ENCODE measurements at regions not wholly inside any gene's neighbourhood (a gene's known extent, or its start where the extent isn't known, plus 50 kb on each side); places are given as distances from the start of the nearest gene placed in this dataset.
"Not testable (repeated sequence)": the region's sequence is repeated elsewhere in the genome, so short reads cannot be mapped to it uniquely, and the experiment has no call there.

DNA sequence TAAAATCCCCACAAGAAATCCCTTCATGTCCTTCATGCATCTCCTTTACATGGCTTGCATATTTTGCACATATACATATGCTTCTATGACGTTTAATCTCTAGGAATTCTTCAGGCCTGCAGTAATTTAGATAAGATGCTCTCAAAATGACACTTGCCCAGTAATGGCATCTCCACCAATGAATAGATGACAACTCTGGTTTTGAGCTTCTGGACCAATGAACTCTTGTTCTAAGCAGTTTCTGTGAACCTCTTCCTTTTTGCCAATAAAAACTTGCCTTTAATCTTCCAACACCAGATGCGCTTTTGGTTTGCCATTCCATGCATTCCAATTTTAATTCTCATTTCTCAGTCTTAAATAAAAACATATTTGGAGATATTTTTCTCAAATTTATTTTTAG lies 189.8 kb upstream of the OLFM3 start:
- no peaks in the 10 kb centered on the region for H3K36me3 Mint-ChIP-seq
- ATAC-seq, result no peak
- H3K9me3 Mint-ChIP-seq, result peaks cover 11% of the 10 kb centered on the region
- no peak overlapping the region for H3K4me3 Mint-ChIP-seq
- no peaks in the 10 kb centered on the region for H3K4me1 Mint-ChIP-seq
- no peak overlapping the region for H3K27ac Mint-ChIP-seq
- no peak for DNase-seq (ENCODE audit: low spot score in 2 of 2)

DNA sequence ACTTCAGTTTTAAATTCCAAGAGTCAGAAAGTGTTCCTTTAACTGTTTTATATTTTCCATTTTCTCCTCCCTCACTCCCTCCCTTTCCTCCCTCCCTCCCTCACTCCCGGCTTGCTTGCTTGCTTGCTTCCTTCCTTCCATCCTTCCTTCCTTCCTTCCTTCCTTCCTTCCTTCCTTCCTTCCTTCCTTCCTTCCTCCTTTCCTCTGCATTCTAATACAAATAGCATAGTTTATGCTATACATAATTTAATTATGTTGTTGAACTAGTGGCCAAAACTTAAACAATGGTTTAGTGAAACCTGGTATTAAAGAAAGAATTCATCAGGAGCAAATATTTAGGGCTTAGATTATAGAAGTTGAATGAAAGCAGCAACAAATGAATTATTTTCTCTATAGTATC lies 188.5 kb upstream of the OLFM3 start:
- ATAC-seq (no peak), DNase-seq (ENCODE audit: low spot score in 2 of 2) (no peak)
- Mint-ChIP-seq H3K36me3 (no peaks in the 10 kb centered on the region), H3K4me3 (no peak overlapping the region), H3K4me1 (no peaks in the 10 kb centered on the region), H3K9me3 (peaks cover 11% of the 10 kb centered on the region), H3K27ac (no peak overlapping the region)

DNA sequence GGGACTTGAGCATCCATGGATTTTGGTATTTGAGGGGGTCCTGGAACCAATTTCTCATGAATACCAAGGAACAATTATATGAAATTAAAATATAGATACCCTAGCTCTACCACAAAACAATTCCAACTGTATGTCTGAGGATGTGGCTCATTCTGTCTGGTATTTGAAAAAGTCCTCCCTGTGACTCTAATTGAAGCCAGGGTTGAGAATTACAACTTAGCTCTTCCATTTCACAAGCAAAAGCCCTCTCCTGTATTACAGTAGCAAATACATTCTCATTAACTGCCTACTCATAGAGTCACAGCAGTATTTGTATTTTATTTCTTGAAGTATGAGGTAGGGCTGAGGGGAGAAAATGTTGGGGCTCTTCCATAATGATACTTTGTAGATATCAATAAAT lies 187.8 kb upstream of the OLFM3 start:
- no peak overlapping the region for H3K4me3 Mint-ChIP-seq
- no peak for ATAC-seq
- no peaks in the 10 kb centered on the region for H3K36me3 Mint-ChIP-seq
- peaks cover 11% of the 10 kb centered on the region for H3K9me3 Mint-ChIP-seq
- H3K27ac Mint-ChIP-seq, result no peak overlapping the region
- DNase-seq (ENCODE audit: low spot score in 2 of 2), result no peak
- H3K4me1 Mint-ChIP-seq, result no peaks in the 10 kb centered on the region

DNA sequence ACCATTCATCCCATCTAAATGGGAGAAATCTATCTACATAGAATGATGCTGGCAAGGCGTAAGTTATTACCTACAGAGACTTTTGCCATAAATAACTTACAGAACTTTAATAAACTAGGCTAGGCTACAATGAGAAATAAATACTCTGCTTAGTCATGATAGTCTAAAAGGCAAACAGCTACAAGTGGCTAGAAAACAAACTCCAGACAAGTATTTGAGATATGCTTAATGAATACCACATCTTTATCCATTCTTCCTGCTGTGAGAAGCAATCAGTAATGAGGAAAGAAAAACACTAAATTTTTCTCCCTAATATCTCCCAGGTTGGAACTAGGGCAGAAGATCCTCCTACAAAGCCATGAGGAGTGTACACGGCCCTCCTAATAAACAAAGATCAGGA lies 187.0 kb upstream of the OLFM3 start:
- Mint-ChIP-seq H3K27ac (no peak overlapping the region), H3K4me1 (no peaks in the 10 kb centered on the region), H3K4me3 (no peak overlapping the region), H3K36me3 (no peaks in the 10 kb centered on the region), H3K9me3 (peaks cover 11% of the 10 kb centered on the region)
- DNase-seq (ENCODE audit: low spot score in 2 of 2), result no peak
- no peak for ATAC-seq

DNA sequence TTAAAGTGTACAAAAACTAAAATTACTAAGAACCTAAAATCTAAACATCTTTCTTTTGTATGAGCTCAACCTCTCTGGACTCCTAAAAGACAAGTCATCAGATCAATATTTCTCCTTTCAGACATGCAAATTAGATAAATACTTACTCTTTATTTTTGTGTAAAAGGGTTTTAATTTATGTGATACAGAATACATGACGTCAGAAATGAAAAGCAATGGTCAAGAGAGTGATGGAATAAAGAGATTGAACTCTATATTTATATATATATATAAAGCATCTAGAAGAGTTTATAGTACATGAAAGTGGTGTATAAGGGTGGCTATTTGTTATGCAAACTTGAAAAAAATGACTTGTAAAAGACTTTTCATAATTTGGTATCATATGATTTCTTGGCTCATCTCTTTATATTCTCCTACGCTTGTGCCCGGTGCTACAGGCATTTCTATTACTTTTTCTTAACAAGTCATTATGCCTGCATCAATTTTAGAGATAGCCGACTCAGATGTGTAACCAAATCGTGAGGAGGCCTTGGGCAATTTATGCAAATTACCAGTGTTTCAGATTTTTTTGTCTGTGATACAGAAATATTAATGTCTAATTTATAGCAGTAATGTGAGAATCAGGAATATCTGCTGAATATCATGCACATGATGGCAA lies 186.0 kb upstream of the OLFM3 start:
- H3K9me3 Mint-ChIP-seq, result peaks cover 10% of the 10 kb centered on the region
- DNase-seq (ENCODE audit: low spot score in 2 of 2) (no peak), ATAC-seq (no peak)
- H3K4me3 Mint-ChIP-seq, result no peak overlapping the region
- no peak overlapping the region for H3K27ac Mint-ChIP-seq
- H3K4me1 Mint-ChIP-seq, result no peaks in the 10 kb centered on the region
- H3K36me3 Mint-ChIP-seq, result no peaks in the 10 kb centered on the region

DNA sequence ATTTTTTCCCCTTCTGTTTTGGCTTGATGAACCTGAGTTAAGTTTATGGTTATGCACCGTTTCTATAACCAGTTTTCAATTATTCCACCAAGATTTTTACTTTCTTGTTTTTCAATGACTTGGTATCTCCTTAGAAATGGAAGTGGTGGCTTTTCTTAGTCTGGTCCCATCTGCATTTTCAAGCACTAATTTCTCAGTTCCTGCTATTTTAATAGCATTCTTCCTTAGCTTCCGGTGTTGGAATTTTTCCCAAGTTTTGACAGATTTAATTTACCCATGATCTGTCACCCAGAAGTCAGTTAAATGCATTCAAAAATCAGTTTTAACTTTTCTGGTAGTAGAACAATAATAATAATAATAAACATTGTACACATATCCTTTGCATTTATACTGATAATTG lies 184.6 kb upstream of the OLFM3 start:
- no peak overlapping the region for H3K4me3 Mint-ChIP-seq
- peaks cover 8% of the 10 kb centered on the region for H3K9me3 Mint-ChIP-seq
- no peaks in the 10 kb centered on the region for H3K4me1 Mint-ChIP-seq
- no peak for DNase-seq (ENCODE audit: low spot score in 2 of 2)
- ATAC-seq, result no peak
- H3K36me3 Mint-ChIP-seq, result no peaks in the 10 kb centered on the region
- H3K27ac Mint-ChIP-seq, result no peak overlapping the region

DNA sequence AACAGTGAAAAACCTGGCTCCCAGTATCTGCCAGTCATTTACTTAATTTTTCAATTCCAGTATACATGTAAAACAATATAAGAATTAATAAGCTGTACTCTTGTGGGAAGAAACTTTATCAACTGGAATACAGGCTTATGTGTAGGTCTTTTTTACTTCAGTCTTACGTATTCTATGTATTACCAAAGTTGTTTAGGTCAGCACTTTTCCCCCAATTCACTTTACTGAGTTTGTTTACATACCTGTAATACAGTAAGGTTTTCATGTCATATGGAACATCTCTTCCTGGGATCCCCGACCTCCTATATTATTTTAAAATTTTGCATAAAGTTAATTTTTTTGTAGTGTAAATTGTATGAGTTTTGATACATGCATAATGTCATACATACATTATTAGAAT lies 181.8 kb upstream of the OLFM3 start:
- H3K36me3 Mint-ChIP-seq, result no peaks in the 10 kb centered on the region
- no peaks in the 10 kb centered on the region for H3K4me1 Mint-ChIP-seq
- peaks cover 3% of the 10 kb centered on the region for H3K9me3 Mint-ChIP-seq
- DNase-seq (ENCODE audit: low spot score in 2 of 2) (no peak), ATAC-seq (no peak)
- H3K4me3 Mint-ChIP-seq, result no peak overlapping the region
- no peak overlapping the region for H3K27ac Mint-ChIP-seq

DNA sequence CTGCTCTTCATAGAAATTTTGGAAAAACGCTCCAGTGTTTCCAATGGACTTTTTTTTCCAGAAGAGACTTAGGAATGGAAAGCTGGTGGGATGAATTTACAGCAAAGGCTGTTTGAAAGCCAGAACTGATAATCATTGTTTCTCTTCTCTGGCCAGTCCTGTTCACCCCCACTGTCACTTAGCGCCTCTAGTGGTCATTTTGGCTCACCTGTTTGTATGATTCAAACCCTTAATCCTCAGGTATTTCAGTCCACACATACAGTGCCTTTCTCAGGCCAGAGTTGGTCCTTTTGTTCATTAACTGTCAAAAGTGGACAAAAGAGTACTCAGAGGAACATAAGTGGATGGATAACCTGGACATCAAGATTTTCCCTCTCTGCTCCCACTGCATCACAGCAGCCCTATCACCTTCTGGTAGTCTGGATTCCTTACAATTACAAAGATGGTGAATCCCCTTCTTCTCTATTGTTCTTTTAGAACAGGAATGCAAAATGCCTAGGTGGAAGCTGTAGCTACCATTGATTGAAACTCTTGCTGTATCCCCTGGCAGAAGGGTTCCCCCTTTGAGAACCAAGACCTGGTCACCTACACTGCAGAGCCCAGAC lies 177.6 kb upstream of the OLFM3 start:
- Mint-ChIP-seq H3K4me1 (no peaks in the 10 kb centered on the region), H3K36me3 (no peaks in the 10 kb centered on the region), H3K9me3 (peaks cover 3% of the 10 kb centered on the region), H3K27ac (no peak overlapping the region), H3K4me3 (no peak overlapping the region)
- no peak for DNase-seq (ENCODE audit: low spot score in 2 of 2)
- ATAC-seq, result no peak

DNA sequence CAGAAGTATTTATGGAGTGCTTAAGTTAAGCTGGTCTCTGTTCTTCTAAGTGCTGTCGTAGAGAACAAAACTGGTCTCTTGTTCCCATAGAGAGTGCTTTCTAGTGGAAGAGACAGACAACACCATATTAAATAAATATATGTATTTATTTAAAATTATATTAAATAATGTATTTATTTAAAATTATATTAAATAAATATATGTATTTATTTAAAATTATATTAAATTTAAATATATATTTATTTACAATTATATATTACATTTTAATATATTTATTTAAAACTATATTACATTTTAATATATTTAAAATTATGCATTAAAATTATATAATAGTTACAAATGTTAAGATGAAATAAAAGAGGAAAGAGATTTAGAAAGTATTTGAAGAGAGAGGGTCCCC lies 175.5 kb upstream of the OLFM3 start:
- ATAC-seq, result no peak
- no peaks in the 10 kb centered on the region for H3K4me1 Mint-ChIP-seq
- H3K36me3 Mint-ChIP-seq, result no peaks in the 10 kb centered on the region
- H3K4me3 Mint-ChIP-seq, result no peak overlapping the region
- DNase-seq (ENCODE audit: low spot score in 2 of 2), result no peak
- peaks cover 3% of the 10 kb centered on the region for H3K9me3 Mint-ChIP-seq
- no peak overlapping the region for H3K27ac Mint-ChIP-seq

DNA sequence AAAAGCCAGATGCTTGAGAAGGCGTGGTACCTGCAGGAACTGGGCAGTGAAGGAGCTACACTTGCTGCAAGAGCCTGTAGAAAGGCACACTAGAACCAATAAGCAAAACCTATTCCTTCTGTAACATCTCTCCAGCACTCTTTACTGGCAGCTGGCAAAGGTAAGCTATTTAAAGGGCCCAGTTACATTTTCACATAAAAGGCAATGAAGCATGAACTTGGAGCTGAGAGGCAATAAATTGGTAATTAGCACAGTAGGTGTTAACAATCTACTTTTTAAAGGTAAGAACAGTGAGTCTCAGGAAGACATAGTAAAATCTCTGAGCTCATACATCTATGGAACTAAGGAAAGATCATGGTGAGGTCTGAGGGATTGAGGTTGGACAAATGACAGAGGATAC lies 167.1 kb upstream of the OLFM3 start:
- no peaks in the 10 kb centered on the region for H3K36me3 Mint-ChIP-seq
- H3K9me3 Mint-ChIP-seq, result peaks cover 3% of the 10 kb centered on the region
- ATAC-seq (no peak), DNase-seq (ENCODE audit: low spot score in 2 of 2) (no peak)
- H3K4me1 Mint-ChIP-seq, result no peaks in the 10 kb centered on the region
- H3K4me3 Mint-ChIP-seq, result no peak overlapping the region
- H3K27ac Mint-ChIP-seq, result no peak overlapping the region

DNA sequence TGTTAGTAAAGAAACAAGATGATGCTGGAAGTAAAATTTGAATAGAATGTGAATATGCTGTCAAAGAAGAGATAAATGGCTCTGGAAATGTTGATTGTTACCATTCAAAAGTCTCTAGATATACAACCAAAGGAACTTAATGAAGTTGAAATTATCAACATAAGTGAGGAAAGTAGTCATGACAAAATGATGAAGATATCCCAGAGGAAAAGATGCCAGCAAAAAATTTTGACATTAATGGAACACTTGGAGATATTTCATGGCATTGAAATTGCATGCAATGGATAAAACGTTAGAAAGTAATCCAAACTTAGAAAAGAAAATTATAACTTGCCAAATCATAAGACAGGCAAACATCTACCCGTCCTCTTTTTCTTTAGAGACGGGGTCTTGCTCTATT lies 154.5 kb upstream of the OLFM3 start:
- Mint-ChIP-seq H3K4me1 (no peaks in the 10 kb centered on the region), H3K4me3 (no peak overlapping the region), H3K9me3 (no peaks in the 10 kb centered on the region), H3K36me3 (no peaks in the 10 kb centered on the region), H3K27ac (no peak overlapping the region)
- ATAC-seq, result no peak
- DNase-seq (ENCODE audit: low spot score in 2 of 2), result no peak

DNA sequence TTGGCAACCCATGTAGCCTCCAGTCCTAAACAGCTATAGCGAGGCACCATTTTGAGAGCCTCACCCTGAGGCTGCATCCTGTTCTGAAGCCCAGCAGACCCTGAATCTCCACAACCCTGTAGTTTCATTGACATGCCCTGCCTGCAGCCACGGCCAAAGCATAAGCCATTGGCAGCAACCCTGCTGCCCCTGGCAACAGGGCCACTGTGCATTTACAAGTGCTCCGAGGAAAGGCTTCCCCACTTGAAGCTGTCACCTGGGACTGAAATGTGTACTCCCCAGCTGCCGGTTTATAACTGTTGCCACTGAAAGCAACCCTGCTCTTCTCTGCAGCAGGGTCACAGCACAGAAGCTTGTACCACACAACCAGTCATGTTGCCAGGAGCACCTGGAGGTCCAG lies 124.2 kb upstream of the OLFM3 start:
- Mint-ChIP-seq H3K4me3 (no peak overlapping the region), H3K9me3 (peaks cover 6% of the 10 kb centered on the region), H3K27ac (no peak overlapping the region)

DNA sequence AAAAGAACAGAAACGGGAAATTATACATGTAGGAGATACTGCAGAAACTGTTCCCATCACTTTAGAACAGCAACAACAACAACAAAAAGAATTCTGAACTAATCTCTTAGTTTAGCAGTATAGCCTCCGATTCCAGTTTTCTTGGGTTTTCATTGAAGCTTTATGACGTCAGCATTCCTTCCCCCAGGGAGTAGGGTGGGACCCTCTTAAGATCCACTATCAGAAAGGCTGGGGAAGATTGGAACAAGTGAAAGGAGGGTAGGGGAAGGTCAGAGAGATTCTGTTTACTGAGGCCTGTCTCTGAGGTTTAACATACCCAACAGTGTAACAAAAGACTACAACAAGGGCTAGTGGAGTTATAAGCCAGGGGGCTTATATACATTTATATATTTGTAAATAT lies 121.4 kb upstream of the OLFM3 start:
- H3K27ac Mint-ChIP-seq, result no peak overlapping the region
- ATAC-seq (no peak), DNase-seq (ENCODE audit: low spot score in 2 of 2) (no peak)
- H3K36me3 Mint-ChIP-seq, result no peaks in the 10 kb centered on the region
- H3K4me3 Mint-ChIP-seq, result no peak overlapping the region
- peaks cover 6% of the 10 kb centered on the region for H3K9me3 Mint-ChIP-seq
- no peaks in the 10 kb centered on the region for H3K4me1 Mint-ChIP-seq

More for the DNA sequence above, 124.2 kb upstream of the OLFM3 start:
- Mint-ChIP-seq H3K4me1 (no peaks in the 10 kb centered on the region), H3K36me3 (no peaks in the 10 kb centered on the region)
- no peak for DNase-seq (ENCODE audit: low spot score in 2 of 2)
- no peak for ATAC-seq

DNA sequence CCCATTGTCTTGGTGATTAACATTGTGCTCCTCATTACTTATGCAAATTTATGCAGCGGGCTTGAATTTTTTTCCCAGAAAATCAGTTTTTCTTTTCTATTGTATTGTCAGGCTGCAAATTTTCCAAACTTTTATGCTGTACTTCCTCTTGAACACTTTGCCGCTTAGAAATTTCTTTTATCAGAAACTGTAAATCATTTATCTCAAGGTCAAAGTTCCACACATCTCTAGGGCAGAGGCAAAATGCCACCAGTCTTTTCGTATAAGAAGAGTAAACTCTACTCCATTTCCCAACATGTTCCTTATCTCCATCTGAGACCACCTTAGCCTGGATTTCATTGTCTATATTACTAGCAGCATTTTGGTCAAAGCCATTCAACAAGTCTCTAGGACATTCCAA lies 113.9 kb upstream of the OLFM3 start:
- Mint-ChIP-seq H3K27ac (no peak overlapping the region), H3K4me3 (no peak overlapping the region), H3K4me1 (no peaks in the 10 kb centered on the region), H3K9me3 (peaks cover 12% of the 10 kb centered on the region), H3K36me3 (no peaks in the 10 kb centered on the region)
- ATAC-seq (no peak), DNase-seq (ENCODE audit: low spot score in 2 of 2) (no peak)

DNA sequence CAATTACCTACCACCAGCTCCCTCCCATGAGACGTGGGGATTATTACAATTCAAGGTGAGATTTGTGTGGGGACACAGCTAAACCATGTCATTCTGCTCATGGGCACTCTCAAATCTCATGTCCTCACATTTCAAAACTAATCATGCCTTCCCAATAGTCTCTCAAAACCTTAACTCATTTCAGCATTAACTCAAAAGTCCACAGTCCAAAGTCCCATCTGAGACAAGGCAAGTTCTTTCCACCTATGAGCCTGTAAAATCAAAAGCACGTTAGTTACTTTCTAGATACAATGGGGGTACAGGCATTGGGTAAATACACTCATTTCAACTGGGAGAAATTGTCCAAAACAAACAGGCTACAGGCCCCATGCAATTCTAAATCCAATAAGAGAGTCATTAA lies 112.8 kb upstream of the OLFM3 start:
- not testable (repeated sequence) for DNase-seq (ENCODE audit: low spot score in 2 of 2); ATAC-seq

DNA sequence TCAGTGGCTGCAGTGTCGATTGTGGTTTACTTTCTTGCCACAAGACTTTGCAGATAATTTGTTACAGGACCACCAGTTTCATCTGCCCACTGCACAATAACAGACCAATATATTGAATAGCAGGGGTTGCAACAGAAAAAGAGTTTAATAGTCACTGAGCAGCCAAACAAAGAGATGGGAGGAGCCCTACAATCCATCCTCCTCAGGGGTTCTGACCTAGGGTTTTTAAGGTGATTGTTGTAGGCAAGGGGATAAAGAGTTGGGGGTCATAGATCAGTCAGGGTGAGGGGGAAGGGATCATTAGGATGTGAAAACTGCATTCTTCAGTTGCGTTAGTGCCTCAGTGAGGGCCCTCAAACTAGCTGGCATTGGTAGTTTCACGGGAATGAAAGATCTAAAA lies 110.7 kb upstream of the OLFM3 start:
- no peak for ATAC-seq

More for the DNA sequence above, 112.8 kb upstream of the OLFM3 start:
- H3K4me1 Mint-ChIP-seq, H3K36me3 Mint-ChIP-seq, H3K27ac Mint-ChIP-seq, H3K4me3 Mint-ChIP-seq: not testable (repeated sequence)
- peaks cover 12% of the 10 kb centered on the region for H3K9me3 Mint-ChIP-seq

More for the DNA sequence above, 110.7 kb upstream of the OLFM3 start:
- Mint-ChIP-seq H3K9me3 (peaks cover 9% of the 10 kb centered on the region), H3K4me3 (no peak overlapping the region), H3K4me1 (no peaks in the 10 kb centered on the region), H3K27ac (no peak overlapping the region), H3K36me3 (no peaks in the 10 kb centered on the region)
- no peak for DNase-seq (ENCODE audit: low spot score in 2 of 2)

Measured in stimulated activated effector memory CD8-positive, alpha-beta T cell treated with anti-CD3 and anti-CD28 coated beads, Interleukin-12 subunit alpha, Interleukin-12 subunit beta, amount 100 ng/mL, for 72 hours (primary cell).